ENCODE measurements at regions not wholly inside any gene's neighbourhood (a gene's known extent, or its start where the extent isn't known, plus 50 kb on each side); places are given as distances from the start of the nearest gene placed in this dataset.

DNA sequence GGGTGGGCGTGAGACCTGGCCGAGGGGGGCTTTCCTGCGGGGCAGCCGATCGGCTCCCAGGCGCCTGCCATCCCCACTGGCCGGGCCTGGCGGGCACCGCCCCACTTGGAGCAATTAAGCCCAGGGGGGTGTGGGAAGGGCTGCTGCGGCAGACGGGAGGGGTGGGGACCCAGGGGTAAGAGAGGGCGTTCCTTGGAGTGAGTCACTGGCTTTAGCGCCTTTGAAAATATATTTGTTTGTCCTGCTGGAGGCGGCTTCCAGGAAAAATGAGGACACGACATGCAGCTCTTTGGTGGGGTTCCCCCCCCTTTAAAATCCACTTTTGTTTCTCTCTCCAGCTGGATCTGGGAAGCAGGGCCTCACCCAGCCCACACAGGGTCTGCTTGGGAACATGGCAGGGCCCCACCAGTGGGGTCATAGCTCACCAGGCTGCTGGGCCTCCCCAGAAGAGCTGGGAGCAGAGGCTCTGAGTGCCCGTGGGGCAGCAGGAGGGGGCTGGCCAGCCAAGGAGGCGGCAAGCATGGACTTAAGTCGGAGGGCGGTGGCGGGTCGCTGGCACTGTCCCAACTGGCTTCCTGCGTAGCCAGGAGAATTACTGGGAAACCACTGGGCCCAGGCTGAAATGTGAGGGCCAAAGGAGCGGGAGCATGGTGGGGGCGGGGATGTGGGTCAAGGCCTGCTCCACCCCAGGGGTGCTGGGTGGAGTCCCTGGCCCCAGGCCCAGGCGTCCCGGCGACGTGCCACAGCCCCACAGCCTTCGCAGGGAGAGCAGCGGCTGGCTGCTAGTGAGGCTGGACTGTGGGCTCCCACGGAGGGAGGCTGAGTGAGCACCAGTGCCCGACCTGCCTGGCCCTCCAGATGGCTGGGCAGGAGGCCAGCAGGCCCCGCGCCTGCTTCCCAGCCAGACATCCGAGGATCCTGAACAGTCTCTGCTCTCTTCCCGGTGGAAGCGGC, 128.0 kb downstream of the RFLNA start:
- TF ChIP-seq REST (IDR thresholded peaks at IDR 0.05; ENCODE audit: insufficient replicate concordance, low read depth) (no peak), POLR2AphosphoS5 (IDR thresholded peaks at IDR 0.05; ENCODE audit: low read depth) (no peak), SPI1 (IDR thresholded peaks at IDR 0.05; ENCODE audit: borderline replicate concordance, low read depth) (no peak), GABPA (IDR thresholded peaks at IDR 0.05; ENCODE audit: low read depth) (no peak)
- TF ChIP-seq, protein P1, sequence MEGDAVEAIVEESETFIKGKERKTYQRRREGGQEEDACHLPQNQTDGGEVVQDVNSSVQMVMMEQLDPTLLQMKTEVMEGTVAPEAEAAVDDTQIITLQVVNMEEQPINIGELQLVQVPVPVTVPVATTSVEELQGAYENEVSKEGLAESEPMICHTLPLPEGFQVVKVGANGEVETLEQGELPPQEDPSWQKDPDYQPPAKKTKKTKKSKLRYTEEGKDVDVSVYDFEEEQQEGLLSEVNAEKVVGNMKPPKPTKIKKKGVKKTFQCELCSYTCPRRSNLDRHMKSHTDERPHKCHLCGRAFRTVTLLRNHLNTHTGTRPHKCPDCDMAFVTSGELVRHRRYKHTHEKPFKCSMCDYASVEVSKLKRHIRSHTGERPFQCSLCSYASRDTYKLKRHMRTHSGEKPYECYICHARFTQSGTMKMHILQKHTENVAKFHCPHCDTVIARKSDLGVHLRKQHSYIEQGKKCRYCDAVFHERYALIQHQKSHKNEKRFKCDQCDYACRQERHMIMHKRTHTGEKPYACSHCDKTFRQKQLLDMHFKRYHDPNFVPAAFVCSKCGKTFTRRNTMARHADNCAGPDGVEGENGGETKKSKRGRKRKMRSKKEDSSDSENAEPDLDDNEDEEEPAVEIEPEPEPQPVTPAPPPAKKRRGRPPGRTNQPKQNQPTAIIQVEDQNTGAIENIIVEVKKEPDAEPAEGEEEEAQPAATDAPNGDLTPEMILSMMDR (IDR thresholded peaks at IDR 0.05; ENCODE audit: insufficient read depth, low read length), result no peak
- no peak overlapping the region for H3K4me3 ChIP-seq (replicated peaks; ENCODE audit: insufficient read depth, low read length)
- DNase-seq (ENCODE audit: low read depth in 1 of 2, low spot score in 1 of 2), result no peak

GRCh38 chr12:124422142-124422569, 127.3 kb downstream of the RFLNA start:
- no peak for TF ChIP-seq GABPA (IDR thresholded peaks at IDR 0.05; ENCODE audit: low read depth)
- TF ChIP-seq POLR2AphosphoS5 (IDR thresholded peaks at IDR 0.05; ENCODE audit: low read depth), result no peak
- TF ChIP-seq, protein P1 (IDR thresholded peaks at IDR 0.05; ENCODE audit: insufficient read depth, low read length), result no peak
- TF ChIP-seq REST (IDR thresholded peaks at IDR 0.05; ENCODE audit: insufficient replicate concordance, low read depth), result no peak
- TF ChIP-seq SPI1 (IDR thresholded peaks at IDR 0.05; ENCODE audit: borderline replicate concordance, low read depth), result no peak
- Histone ChIP-seq H3K4me3 (replicated peaks; ENCODE audit: insufficient read depth, low read length) (no peak overlapping the region), H3K27me3 (ENCODE audit: insufficient read depth, poor library complexity, severe bottlenecking) (no peaks in the 10 kb centered on the region), H3K27ac (replicated peaks) (no peak overlapping the region)
- no peak for DNase-seq (ENCODE audit: low read depth in 1 of 2, low spot score in 1 of 2)

More for the DNA sequence above, 128.0 kb downstream of the RFLNA start:
- Histone ChIP-seq H3K27ac (replicated peaks) (no peak overlapping the region), H3K27me3 (ENCODE audit: insufficient read depth, poor library complexity, severe bottlenecking) (no peaks in the 10 kb centered on the region)

- no peak for DNase-seq (ENCODE audit: low read depth in 1 of 2, low spot score in 1 of 2)
- TF ChIP-seq, protein P1 (IDR thresholded peaks at IDR 0.05; ENCODE audit: insufficient read depth, low read length), result no peak
- TF ChIP-seq SPI1 (IDR thresholded peaks at IDR 0.05; ENCODE audit: borderline replicate concordance, low read depth), result no peak
- Histone ChIP-seq H3K27me3 (ENCODE audit: insufficient read depth, poor library complexity, severe bottlenecking) (no peaks in the 10 kb centered on the region), H3K4me3 (replicated peaks; ENCODE audit: insufficient read depth, low read length) (no peak overlapping the region), H3K27ac (replicated peaks) (no peak overlapping the region)
Measured at GRCh38 chr12:124420996-124421674, 126.2 kb downstream of the RFLNA start.

All from HL-60 (cell line).